Neural progenitor cell (in vitro differentiated cells): ENCODE measurements at regions not wholly inside any gene's neighbourhood (a gene's known extent, or its start where the extent isn't known, plus 50 kb on each side); places are given as distances from the start of the nearest gene placed in this dataset.

Source experiments
- DNase-seq: peaks from one replicate; pipeline ENCODE4 v3.0.0-alpha.2; 2016; ENCODE audit warnings: low spot score
- H2AFZ ChIP-seq: fragments of 200-600 bp; sonication (generic); replicated peaks from 2 replicates; pipeline ENCODE4 v1.6.1; 2016; ENCODE audit warnings: antibody characterized with exemption
- H3F3A ChIP-seq: fragments of 200-600 bp; sonication (generic); 2 replicates; pipeline ENCODE4 v1.6.1; 2016; ENCODE audit warnings: antibody characterized with exemption, low read depth
- H3K27ac ChIP-seq: fragments of 200-600 bp; sonication (generic); 2 replicates; pipeline ENCODE4 v1.5.1; 2016; ENCODE audit warnings: mild to moderate bottlenecking
- H3K27me3 ChIP-seq: fragments of 200-600 bp; sonication (generic); 2 replicates; pipeline ENCODE4 v1.6.1; 2016; ENCODE audit warnings: mild to moderate bottlenecking, moderate library complexity
- H3K36me3 ChIP-seq: fragments of 200-600 bp; sonication (generic); 2 replicates; pipeline ENCODE4 v1.5.1; 2016
- H3K4me1 ChIP-seq: fragments of 200-600 bp; sonication (generic); 2 replicates; pipeline ENCODE4 v1.6.1; 2016; ENCODE audit warnings: mixed run types
- H3K4me2 ChIP-seq: fragments of 200-600 bp; sonication (generic); 2 replicates; pipeline ENCODE4 v1.6.1; 2016
- H3K4me3 ChIP-seq: fragments of 200-600 bp; sonication (generic); 2 replicates; pipeline ENCODE4 v1.5.1; 2016
- H3K79me2 ChIP-seq: fragments of 200-600 bp; sonication (generic); 2 replicates; pipeline ENCODE4 v1.6.1; 2016; ENCODE audit warnings: low read depth
- H3K9ac ChIP-seq: fragments of 200-600 bp; sonication (generic); 2 replicates; pipeline ENCODE4 v1.6.1; 2016
- H3K9me3 ChIP-seq: fragments of 200-600 bp; sonication (generic); 2 replicates; pipeline ENCODE4 v1.5.1; 2016; ENCODE audit warnings: low read depth
- H4K20me1 ChIP-seq: fragments of 200-600 bp; sonication (generic); 2 replicates; pipeline ENCODE4 v1.6.1; 2016; ENCODE audit warnings: low read depth
- H3K27ac Mint-ChIP-seq: 3 replicates; pipeline ENCODE4 v1.8.0; 2021; ENCODE audit warnings: mixed read lengths
- H3K27me3 Mint-ChIP-seq: 2 replicates; pipeline ENCODE4 v1.8.0; 2022; ENCODE audit warnings: low read depth, mild to moderate bottlenecking, inconsistent platforms, moderate library complexity, mixed read lengths; ENCODE audit not compliant: insufficient read depth
- H3K36me3 Mint-ChIP-seq: 3 replicates; pipeline ENCODE4 v1.8.0; 2021; ENCODE audit warnings: mixed read lengths
- H3K4me1 Mint-ChIP-seq: 3 replicates; pipeline ENCODE4 v1.8.0; 2021; ENCODE audit warnings: mixed read lengths
- H3K4me3 Mint-ChIP-seq: 3 replicates; pipeline ENCODE4 v1.8.0; 2021; ENCODE audit warnings: mild to moderate bottlenecking, moderate library complexity, mixed read lengths
- H3K9me3 Mint-ChIP-seq: 3 replicates; pipeline ENCODE4 v1.8.0; 2020; ENCODE audit warnings: mixed read lengths
- CTCF ChIP-seq: fragments of 200-600 bp; sonication (generic); IDR thresholded peaks from 2 replicates; pipeline ENCODE4 v1.5.1; 2017; ENCODE audit warnings: antibody characterized with exemption, mild to moderate bottlenecking
- EZH2 ChIP-seq: fragments of 200-600 bp; sonication (generic); IDR thresholded peaks from 2 replicates; pipeline ENCODE4 v1.6.1; 2017; ENCODE audit warnings: antibody characterized with exemption, mild to moderate bottlenecking, moderate library complexity
- EZH2phosphoT487 ChIP-seq: fragments of 200-600 bp; sonication (generic); IDR thresholded peaks from 2 replicates; pipeline ENCODE4 v1.6.1; 2017; ENCODE audit warnings: antibody characterized with exemption

DNA sequence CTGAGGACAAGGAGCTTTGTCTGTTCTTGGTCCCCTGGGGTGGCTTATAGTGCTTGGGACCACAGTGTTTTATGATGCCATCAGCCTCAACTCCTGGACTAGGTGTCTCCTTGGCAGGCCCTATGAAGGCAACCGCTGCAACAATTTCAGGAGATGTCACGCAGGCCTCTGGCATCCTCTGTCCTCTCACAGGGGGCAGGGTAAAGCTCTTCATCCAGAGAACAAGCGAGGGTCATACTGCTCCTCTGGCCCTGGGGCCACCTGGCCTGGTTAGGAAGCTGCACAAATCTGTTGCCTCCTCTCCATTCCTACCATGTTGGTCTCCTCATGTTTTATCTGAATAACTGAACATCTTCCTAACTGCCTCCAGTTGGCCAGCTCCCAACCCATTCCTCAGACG is 148.9 kb upstream of the SPEF2 start:
- no peak overlapping the region for H3K4me2 ChIP-seq
- peaks cover 7% of the 10 kb centered on the region for H3K27me3 Mint-ChIP-seq
- no peak for DNase-seq

DNA sequence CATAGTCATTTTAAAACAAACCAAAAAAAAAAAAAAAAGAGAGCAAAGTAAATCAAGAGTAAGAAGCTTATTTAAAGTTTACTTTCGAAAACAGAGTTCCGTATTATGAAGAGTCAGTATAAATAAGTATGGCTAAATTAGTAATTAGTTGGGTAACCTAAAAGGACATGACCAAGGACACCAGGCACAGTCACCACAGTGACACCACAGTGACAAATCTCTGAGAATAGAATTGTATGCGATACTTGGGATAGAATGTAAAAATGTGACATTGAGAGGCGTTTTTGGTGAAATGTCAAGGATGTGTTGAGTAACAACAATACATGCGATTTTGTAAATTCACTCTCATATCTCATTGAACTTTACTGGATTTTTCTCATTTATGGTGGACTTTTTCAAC is 150.9 kb upstream of the SPEF2 start:
- Mint-ChIP-seq H3K4me1 (no peaks in the 10 kb centered on the region), H3K27me3 (peaks cover 5% of the 10 kb centered on the region), H3K36me3 (no peaks in the 10 kb centered on the region), H3K27ac (no peak overlapping the region), H3K9me3 (no peaks in the 10 kb centered on the region), H3K4me3 (no peak overlapping the region)
- Histone ChIP-seq H3K9me3 (no peaks in the 10 kb centered on the region), H3K27ac (no peak overlapping the region), H2AFZ (no peak overlapping the region), H3K4me1 (no peaks in the 10 kb centered on the region), H3K9ac (no peak overlapping the region), H3K4me2 (no peak overlapping the region), H3F3A (no peaks in the 10 kb centered on the region), H4K20me1 (no peaks in the 10 kb centered on the region), H3K27me3 (no peaks in the 10 kb centered on the region), H3K36me3 (no peaks in the 10 kb centered on the region), H3K79me2 (no peaks in the 10 kb centered on the region), H3K4me3 (no peak overlapping the region)
- DNase-seq, result no peak
- TF ChIP-seq EZH2 (no peak), CTCF (no peak), EZH2phosphoT487 (no peak)

More for the DNA sequence above, 148.9 kb upstream of the SPEF2 start:
- Mint-ChIP-seq H3K9me3 (no peaks in the 10 kb centered on the region), H3K27ac (no peak overlapping the region), H3K4me3 (no peak overlapping the region), H3K4me1 (peaks cover 2% of the 10 kb centered on the region), H3K36me3 (no peaks in the 10 kb centered on the region)
- Histone ChIP-seq H2AFZ (no peak overlapping the region), H3K4me3 (no peak overlapping the region), H4K20me1 (no peaks in the 10 kb centered on the region), H3K9ac (no peak overlapping the region), H3K9me3 (no peaks in the 10 kb centered on the region), H3F3A (no peaks in the 10 kb centered on the region), H3K79me2 (no peaks in the 10 kb centered on the region), H3K27ac (no peak overlapping the region), H3K27me3 (no peaks in the 10 kb centered on the region), H3K36me3 (no peaks in the 10 kb centered on the region), H3K4me1 (no peaks in the 10 kb centered on the region)
- TF ChIP-seq CTCF (no peak), EZH2phosphoT487 (no peak), EZH2 (no peak)

GRCh38 chr5:35464757-35465156 is 152.9 kb upstream of the SPEF2 start:
- Mint-ChIP-seq H3K9me3 (no peaks in the 10 kb centered on the region), H3K4me3 (no peak overlapping the region), H3K27me3 (peaks cover 2% of the 10 kb centered on the region), H3K4me1 (no peaks in the 10 kb centered on the region), H3K36me3 (no peaks in the 10 kb centered on the region), H3K27ac (no peak overlapping the region)
- Histone ChIP-seq H3K27me3 (no peaks in the 10 kb centered on the region), H3K27ac (no peak overlapping the region), H3K79me2 (no peaks in the 10 kb centered on the region), H3K9ac (no peak overlapping the region), H3F3A (no peaks in the 10 kb centered on the region), H3K4me2 (no peak overlapping the region), H2AFZ (no peak overlapping the region), H3K4me1 (no peaks in the 10 kb centered on the region), H4K20me1 (no peaks in the 10 kb centered on the region), H3K36me3 (no peaks in the 10 kb centered on the region), H3K9me3 (no peaks in the 10 kb centered on the region), H3K4me3 (no peak overlapping the region)
- DNase-seq, result no peak
- TF ChIP-seq EZH2phosphoT487, result no peak
- no peak for TF ChIP-seq CTCF
- TF ChIP-seq EZH2, result no peak

- Histone ChIP-seq H3K79me2 (no peaks in the 10 kb centered on the region), H3F3A (no peaks in the 10 kb centered on the region), H3K4me3 (no peak overlapping the region), H3K4me2 (no peak overlapping the region), H4K20me1 (no peaks in the 10 kb centered on the region), H3K9me3 (no peaks in the 10 kb centered on the region), H3K4me1 (no peaks in the 10 kb centered on the region), H3K27ac (no peak overlapping the region), H3K9ac (no peak overlapping the region), H2AFZ (no peak overlapping the region), H3K36me3 (no peaks in the 10 kb centered on the region), H3K27me3 (no peaks in the 10 kb centered on the region)
- TF ChIP-seq EZH2phosphoT487 (no peak), CTCF (no peak), EZH2 (no peak)
- Mint-ChIP-seq H3K4me1 (no peaks in the 10 kb centered on the region), H3K4me3 (no peak overlapping the region), H3K27ac (no peak overlapping the region), H3K9me3 (no peaks in the 10 kb centered on the region), H3K27me3 (peaks cover 5% of the 10 kb centered on the region), H3K36me3 (no peaks in the 10 kb centered on the region)
- no peak for DNase-seq
Observed at GRCh38 chr5:35461530-35461929, 156.1 kb upstream of the SPEF2 start.
